Heart left ventricle (tissue), 16 donors: ENCODE measurements at regions not wholly inside any gene's neighbourhood (a gene's known extent, or its start where the extent isn't known, plus 50 kb on each side); places are given as distances from the start of the nearest gene placed in this dataset.
A peak's percentile ranks its signal among the peaks of the same experiment; 100 is the strongest.

ENCODE experiments used
- ATAC-seq, 4 donors: fragments of 200-7000 bp; cut with Tn5 transposase; one replicate each; pipeline ENCODE4 v1.9.1; 2020 to 2022; ENCODE audit warnings: moderate library complexity in 4 of 4, mild to moderate bottlenecking in 3 of 4, moderate number of reproducible peaks in 1 of 4
- DNase-seq, 5 donors: peaks; one replicate each; pipeline ENCODE4 v3.0.0-alpha.2; 2020
- H3K27ac ChIP-seq, 12 donors: fragments of 200-600 bp; sonication (generic) in 4 of 12; one replicate each; pipeline versions ENCODE4 v1.5.0 to v1.8.0; 2016 to 2022; ENCODE audit warnings: mild to moderate bottlenecking in 2 of 12
- H3K27me3 ChIP-seq, 9 donors: fragments of 200-600 bp; sonication (generic) in 2 of 9; one replicate each; pipeline versions ENCODE4 v1.5.1 to v1.8.0; 2016 to 2022; ENCODE audit warnings: mild to moderate bottlenecking in 3 of 9
- H3K36me3 ChIP-seq, 9 donors: fragments of 200-600 bp; sonication (generic) in 2 of 9; one replicate each; pipeline versions ENCODE4 v1.5.0 to v1.8.0; 2018 to 2022; ENCODE audit warnings: mild to moderate bottlenecking in 2 of 9
- H3K4me1 ChIP-seq, 12 donors: fragments of 200-600 bp; sonication (generic) in 4 of 12; one replicate each; pipeline versions ENCODE4 v1.5.0 to v1.8.0; 2016 to 2022; ENCODE audit warnings: mild to moderate bottlenecking in 3 of 12
- H3K4me3 ChIP-seq, 12 donors: fragments of 200-600 bp; sonication (generic) in 4 of 12; one replicate each; pipeline versions ENCODE4 v1.5.0 to v1.8.0; 2017 to 2022; ENCODE audit warnings: mild to moderate bottlenecking in 9 of 12, moderate library complexity in 4 of 12
- H3K9me3 ChIP-seq, 12 donors: fragments of 200-600 bp; sonication (generic) in 4 of 12; one replicate each; pipeline versions ENCODE4 v1.5.0 to v1.8.0; 2016 to 2022; ENCODE audit warnings: mild to moderate bottlenecking in 1 of 12
- CTCF ChIP-seq, 12 donors: fragments of 200-600 bp; sonication (generic) in 4 of 12; IDR thresholded peaks; one replicate each; pipeline versions ENCODE4 v1.5.0 to v1.8.0; 2018 to 2022; ENCODE audit warnings: antibody characterized with exemption in 12 of 12, mild to moderate bottlenecking in 5 of 12
- POLR2A ChIP-seq, 2 donors: fragments of 450-650 bp; IDR thresholded peaks; one replicate each; pipeline ENCODE4 v1.6.1; 2017; ENCODE audit warnings: antibody characterized with exemption in 2 of 2, mild to moderate bottlenecking in 2 of 2, moderate library complexity in 2 of 2
- WGBS, 4 donors: extraction: QIAGEN DNeasy Blood & Tissue Kit in 2 of 4; methylation state at CpG; one replicate each; pipeline versions ENCODE4 v1.1.5 to v1.1.7; 2013 to 2018; 5-methylcytosine and 5-hydroxymethylcytosine counted together
- intact Hi-C, 10 donors: fragments of 100-400 bp; cut with DNase I; formaldehyde crosslinking; loops; one replicate each; pipeline versions ENCODE4 v1.11.1 to v1.14.2; 2022
- donor health status: ischemic (EF 13 %, LVEDD 7.1; RV severe dilation, severe dysfunction).
- donor health status: healthy with polysubstance abuse.
- donor health status: DM: no; HTN: yes; CAD: no.
- donor health status: DM: no; HTN: no; CAD: no.
- donor health status: ischemic (EF 25% LVEDD 6.9; RV normal size, moderate dysfunction).
- donor health status: ischemic (EF 25% LVEDD 5.7; RV mildly dilated, moderate dysfunction).
- donor health status: healthy.
- donor health status: DM: yes; HTN: yes; CAD: no.
- donor health status: ischemic (EF 35%, LVEDD 5.7; RV mildly dilated, moderate dysfunction).
- donor health status: nonischemic (EF 11% LVEDD 7.7; RV severe dilation, severe dysfunction).
- donor health status: DM: yes; HTN: yes; CAD: no.
- donor health status: PGD.
- donor health status: ischemic (EF 29% LVEDD 5.4; RV normal size, mild dysfunction).
- donor health status: nonischemic (EF 23%, LVEDD 6.1; RV moderate dilation, normal function).

GRCh38 chr22:27577574-27577969, 224.0 kb downstream of the MN1 start:
- 71 to 87% (median 78%) methylated on average over 12 of the region's 12 CpGs for WGBS, 4 donors
- peaks cover 0 to 2% (median 0%) of the 10 kb centered on the region in 12 donors for H3K9me3 ChIP-seq
- peak overlapping the region; percentile 54 to 92 (median 71) for H3K27ac ChIP-seq
- peaks cover 0 to 25% (median 13%) of the 10 kb centered on the region in 9 donors for H3K27me3 ChIP-seq
- no peak for DNase-seq
- ATAC-seq, result no peak
- intact Hi-C loops, result loop anchor here in 1 of 10 donors (5.0 kb wide), 1 partner anchor 60 kb away; no protein-coding TSS in a partner anchor
- peak overlapping the region in 1 of 12 donors; percentile 3 for H3K4me3 ChIP-seq
- TF ChIP-seq POLR2A (IDR thresholded peaks at IDR 0.05) (no peak), CTCF (IDR thresholded peaks at IDR 0.05) (no peak)
- no peaks in the 10 kb centered on the region for H3K36me3 ChIP-seq
- H3K4me1 ChIP-seq, result peaks cover 0 to 45% (median 12%) of the 10 kb centered on the region in 12 donors

GRCh38 chr22:27578937-27579617, 222.5 kb downstream of the MN1 start:
- WGBS, 4 donors, result 63 to 79% (median 72%) methylated on average over 6 of the region's 6 CpGs
- peak overlapping the region in 8 of 12 donors; percentile 26 to 92 (median 62) for H3K27ac ChIP-seq
- no peak for TF ChIP-seq CTCF (IDR thresholded peaks at IDR 0.05)
- TF ChIP-seq POLR2A (IDR thresholded peaks at IDR 0.05), result no peak
- no peak for DNase-seq
- peaks cover 0 to 47% (median 12%) of the 10 kb centered on the region in 12 donors for H3K4me1 ChIP-seq
- no peaks in the 10 kb centered on the region for H3K9me3 ChIP-seq
- H3K27me3 ChIP-seq, result peaks cover 0 to 13% (median 2%) of the 10 kb centered on the region in 9 donors
- intact Hi-C loops, result loop anchor here in 1 of 10 donors (5.0 kb wide), 1 partner anchor 62 kb away; no protein-coding TSS in a partner anchor
- H3K36me3 ChIP-seq, result no peaks in the 10 kb centered on the region
- no peak overlapping the region for H3K4me3 ChIP-seq
- peak in 3 of 4 donors; percentile 29 to 50 (median 40) for ATAC-seq

GRCh38 chr22:27580311-27580897, 221.2 kb downstream of the MN1 start:
- ATAC-seq (no peak), DNase-seq (no peak)
- H3K27ac ChIP-seq, result no peak overlapping the region
- H3K4me1 ChIP-seq, result peaks cover 0 to 47% (median 12%) of the 10 kb centered on the region in 12 donors
- no peaks in the 10 kb centered on the region for H3K36me3 ChIP-seq
- 83 to 92% (median 87%) methylated on average over 11 to 13 of the region's 13 CpGs for WGBS, 4 donors
- peaks cover 0 to under 1% (median 0%) of the 10 kb centered on the region in 9 donors for H3K27me3 ChIP-seq
- intact Hi-C loops, result loop anchor here in 1 of 10 donors (2.0 kb wide), 1 partner anchor 66 kb away; no protein-coding TSS in a partner anchor
- H3K4me3 ChIP-seq, result no peak overlapping the region
- H3K9me3 ChIP-seq, result no peaks in the 10 kb centered on the region
- no peak for TF ChIP-seq CTCF (IDR thresholded peaks at IDR 0.05)
- TF ChIP-seq POLR2A (IDR thresholded peaks at IDR 0.05), result no peak

- TF ChIP-seq CTCF (IDR thresholded peaks at IDR 0.05), result no peak
- no peak for TF ChIP-seq POLR2A (IDR thresholded peaks at IDR 0.05)
- intact Hi-C loops, result loop anchor here in 1 of 10 donors (2.0 kb wide), 1 partner anchor 66 kb away; no protein-coding TSS in a partner anchor
These were observed 220.3 kb downstream of the MN1 start for GRCh38 chr22:27581236-27581635.

More at GRCh38 chr22:27581236-27581635, 220.3 kb downstream of the MN1 start:
- WGBS, 4 donors, result 78 to 89% (median 83%) methylated on average over 8 of the region's 8 CpGs
- H3K36me3 ChIP-seq, result no peaks in the 10 kb centered on the region
- DNase-seq (no peak), ATAC-seq (no peak)
- peaks cover 0 to 43% (median 11%) of the 10 kb centered on the region in 12 donors for H3K4me1 ChIP-seq
- H3K27me3 ChIP-seq, result no peaks in the 10 kb centered on the region
- H3K27ac ChIP-seq, result peak overlapping the region in 5 of 12 donors; percentile 34 to 67 (median 67)
- H3K4me3 ChIP-seq, result no peak overlapping the region
- no peaks in the 10 kb centered on the region for H3K9me3 ChIP-seq
